Right lobe of liver (tissue), 4 donors: ENCODE measurements at regions not wholly inside any gene's neighbourhood (a gene's known extent, or its start where the extent isn't known, plus 50 kb on each side); places are given as distances from the start of the nearest gene placed in this dataset.

ENCODE experiments used
- POLR2A ChIP-seq: fragments of 450-650 bp; IDR thresholded peaks from one replicate; pipeline ENCODE4 v1.6.1; 2017; ENCODE audit warnings: antibody characterized with exemption, mild to moderate bottlenecking
- TF ChIP-seq, protein P1 (sequence below), 4 donors: fragments of 200-600 bp in 3 of 4; fragments of 450-650 bp in 1 of 4; IDR thresholded peaks; one replicate each; pipeline versions ENCODE4 v1.5.1 to v1.8.0; 2016 to 2022; ENCODE audit warnings: antibody characterized with exemption in 4 of 4, mild to moderate bottlenecking in 2 of 4
- donor health status: DM: no; HTN: no; CAD: no.
- donor health status: DM: no; HTN: no; CAD: no.
- donor health status: DM: no; HTN: yes; CAD: no.

DNA sequence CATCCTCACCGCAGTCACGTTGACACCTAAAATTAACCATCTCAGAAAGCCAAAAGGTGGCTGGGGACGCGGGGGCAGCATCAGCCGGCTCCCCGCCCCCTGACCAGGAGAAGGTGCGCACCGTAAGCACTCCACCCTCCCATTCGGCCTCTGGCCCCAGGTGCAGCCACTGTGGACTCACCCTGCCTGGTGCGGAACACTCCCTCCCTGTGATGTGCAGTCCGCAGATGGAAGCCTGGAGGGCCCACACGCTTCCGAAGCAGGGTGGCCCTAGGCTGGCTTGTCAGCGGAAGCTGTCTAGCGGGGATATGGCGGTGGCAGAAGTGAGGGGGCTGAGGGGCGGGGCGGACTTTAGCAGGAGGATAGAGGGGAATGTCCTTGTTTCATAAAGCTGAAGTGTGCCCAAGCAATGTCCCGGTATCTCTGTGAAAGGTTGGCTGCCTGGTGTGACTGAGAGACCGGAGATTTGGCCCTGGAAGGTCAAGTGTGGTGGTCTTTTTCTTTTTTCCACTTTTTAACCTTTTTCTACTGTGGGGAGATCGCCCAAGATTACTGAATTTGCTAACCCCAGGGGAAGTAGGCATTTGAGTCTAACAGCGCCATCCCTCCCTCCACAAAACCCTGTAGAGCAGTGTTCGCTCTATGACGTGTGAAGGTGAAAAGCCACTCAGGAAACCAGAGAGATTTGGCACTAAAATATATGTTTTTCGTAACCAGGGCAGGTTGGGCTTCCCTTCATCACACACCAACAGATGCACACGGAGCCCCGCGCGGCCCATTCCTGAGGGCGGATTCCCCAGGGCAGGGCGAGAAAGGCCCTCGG lies 74.7 kb downstream of the CXCL12 start:
- TF ChIP-seq POLR2A = no peak
- TF ChIP-seq, protein P1, sequence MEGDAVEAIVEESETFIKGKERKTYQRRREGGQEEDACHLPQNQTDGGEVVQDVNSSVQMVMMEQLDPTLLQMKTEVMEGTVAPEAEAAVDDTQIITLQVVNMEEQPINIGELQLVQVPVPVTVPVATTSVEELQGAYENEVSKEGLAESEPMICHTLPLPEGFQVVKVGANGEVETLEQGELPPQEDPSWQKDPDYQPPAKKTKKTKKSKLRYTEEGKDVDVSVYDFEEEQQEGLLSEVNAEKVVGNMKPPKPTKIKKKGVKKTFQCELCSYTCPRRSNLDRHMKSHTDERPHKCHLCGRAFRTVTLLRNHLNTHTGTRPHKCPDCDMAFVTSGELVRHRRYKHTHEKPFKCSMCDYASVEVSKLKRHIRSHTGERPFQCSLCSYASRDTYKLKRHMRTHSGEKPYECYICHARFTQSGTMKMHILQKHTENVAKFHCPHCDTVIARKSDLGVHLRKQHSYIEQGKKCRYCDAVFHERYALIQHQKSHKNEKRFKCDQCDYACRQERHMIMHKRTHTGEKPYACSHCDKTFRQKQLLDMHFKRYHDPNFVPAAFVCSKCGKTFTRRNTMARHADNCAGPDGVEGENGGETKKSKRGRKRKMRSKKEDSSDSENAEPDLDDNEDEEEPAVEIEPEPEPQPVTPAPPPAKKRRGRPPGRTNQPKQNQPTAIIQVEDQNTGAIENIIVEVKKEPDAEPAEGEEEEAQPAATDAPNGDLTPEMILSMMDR (IDR thresholded peaks at IDR 0.05) = no peak
